ENCODE measurements at regions not wholly inside any gene's neighbourhood (a gene's known extent, or its start where the extent isn't known, plus 50 kb on each side); places are given as distances from the start of the nearest gene placed in this dataset.

- ChIA-PET POLR2A (no interaction called here), CTCF (no interaction called here)
- Histone ChIP-seq H3K36me3 (ENCODE audit: control insufficient read depth in 2 of 2, insufficient read depth in 1 of 2, low read length in 2 of 2) (no peaks in the 10 kb centered on the region), H3K4me1 (ENCODE audit: control insufficient read depth, insufficient read depth, low read length) (no peaks in the 10 kb centered on the region), H3K9me3 (ENCODE audit: control insufficient read depth, insufficient read depth, low read depth, low read length) (no peaks in the 10 kb centered on the region), H3K27ac (ENCODE audit: extremely low read depth, low read depth, low read length) (no peak overlapping the region), H3K4me3 (ENCODE audit: low read depth, low read length) (no peak overlapping the region)
- TF ChIP-seq ZNF266 (tag by site-specific recombination; IDR thresholded peaks at IDR 0.05; ENCODE audit: low read depth) (no peak), GLIS1 (tag by site-specific recombination; IDR thresholded peaks at IDR 0.05) (no peak), ZNF280D (tag by site-specific recombination; IDR thresholded peaks at IDR 0.05) (peak; percentile 68; the same call in 1 of the 2 replicates), SETDB1 (IDR thresholded peaks at IDR 0.05; ENCODE audit: insufficient read length, low read length) (peak; percentile 41)
Measured at GRCh38 chr20:58596244-58596643, 54.8 kb upstream of the STX16 start.

- no peaks in the 10 kb centered on the region for H3K36me3 ChIP-seq (ENCODE audit: control insufficient read depth in 2 of 2, insufficient read depth in 1 of 2, low read length in 2 of 2)
- TF ChIP-seq ZNF473 (tag by site-specific recombination; IDR thresholded peaks at IDR 0.05), result no peak
- TF ChIP-seq GLI2 (tag by site-specific recombination; IDR thresholded peaks at IDR 0.05; ENCODE audit: borderline replicate concordance, low read depth), result no peak
- no peak for TF ChIP-seq HOXD13 (CRISPR knock-in tag; IDR thresholded peaks at IDR 0.05; ENCODE audit: borderline replicate concordance)
- no peaks in the 10 kb centered on the region for H3K4me1 ChIP-seq (ENCODE audit: control insufficient read depth, insufficient read depth, low read length)
- no peaks in the 10 kb centered on the region for H3K9me3 ChIP-seq (ENCODE audit: control insufficient read depth, insufficient read depth, low read depth, low read length)
- H3K4me3 ChIP-seq (ENCODE audit: low read depth, low read length), result no peak overlapping the region
- ChIA-PET CTCF (no interaction called here), POLR2A (no interaction called here)
- no peak overlapping the region for H3K27ac ChIP-seq (ENCODE audit: extremely low read depth, low read depth, low read length)
Measured at GRCh38 chr20:58595167-58595566, 55.9 kb upstream of the STX16 start.

- Histone ChIP-seq H3K36me3 (ENCODE audit: control insufficient read depth in 2 of 2, insufficient read depth in 1 of 2, low read length in 2 of 2) (no peaks in the 10 kb centered on the region), H3K9me3 (ENCODE audit: control insufficient read depth, insufficient read depth, low read depth, low read length) (no peaks in the 10 kb centered on the region), H3K4me1 (ENCODE audit: control insufficient read depth, insufficient read depth, low read length) (no peaks in the 10 kb centered on the region), H3K27ac (ENCODE audit: extremely low read depth, low read depth, low read length) (no peak overlapping the region), H3K4me3 (ENCODE audit: low read depth, low read length) (no peak overlapping the region)
- ChIA-PET CTCF (interaction anchor here (0.5 to 0.7 kb wide), 2 partner anchors 42 to 361 kb away, joined by 3 to 4 read pairs; no protein-coding TSS in a partner anchor), POLR2A (no interaction called here)
- no peak for TF ChIP-seq TSHZ1 (tag by site-specific recombination; IDR thresholded peaks at IDR 0.05; ENCODE audit: borderline replicate concordance)
- no peak for TF ChIP-seq ZNF311 (tag by site-specific recombination; IDR thresholded peaks at IDR 0.05; ENCODE audit: borderline replicate concordance)
- TF ChIP-seq ZNF19 (tag by site-specific recombination; IDR thresholded peaks at IDR 0.05; ENCODE audit: low read depth), result no peak
- no peak for TF ChIP-seq ZNF585B (tag by site-specific recombination; IDR thresholded peaks at IDR 0.05)
- TF ChIP-seq YY2 (tag by site-specific recombination; IDR thresholded peaks at IDR 0.05), result no peak
- TF ChIP-seq ZNF37A (tag by site-specific recombination; IDR thresholded peaks at IDR 0.05), result no peak
- no peak for TF ChIP-seq ZNF133 (tag by site-specific recombination; IDR thresholded peaks at IDR 0.05)
- TF ChIP-seq OVOL3 (tag by site-specific recombination; IDR thresholded peaks at IDR 0.05), result no peak
- no peak for TF ChIP-seq SALL2 (tag by site-specific recombination; IDR thresholded peaks at IDR 0.05; ENCODE audit: borderline replicate concordance)
- no peak for TF ChIP-seq ZNF561 (tag by site-specific recombination; IDR thresholded peaks at IDR 0.05; ENCODE audit: borderline replicate concordance)
- TF ChIP-seq BCL11B (tag by site-specific recombination; IDR thresholded peaks at IDR 0.05; ENCODE audit: low read depth), result no peak
Measured at GRCh38 chr20:58593880-58594638, 57.0 kb upstream of the STX16 start.

All from HEK293 (cell line).